Endothelial cell of umbilical vein (primary cell): ENCODE measurements at regions not wholly inside any gene's neighbourhood (a gene's known extent, or its start where the extent isn't known, plus 50 kb on each side); places are given as distances from the start of the nearest gene placed in this dataset.

Source experiments
- EZH2 ChIP-seq: IDR thresholded peaks from 2 replicates; pipeline ENCODE4 v1.6.1; 2012; ENCODE audit warnings: borderline replicate concordance, low read depth, mild to moderate bottlenecking, moderate library complexity, low read length, inconsistent platforms; ENCODE audit not compliant: severe bottlenecking
- FOS ChIP-seq: IDR thresholded peaks from 2 replicates; pipeline ENCODE4 v1.6.1; 2011; ENCODE audit warnings: mild to moderate bottlenecking, low read length, moderate library complexity, borderline replicate concordance; ENCODE audit not compliant: insufficient read depth
- GATA2 ChIP-seq: IDR thresholded peaks from 2 replicates; pipeline ENCODE4 v1.7.0; 2011; ENCODE audit warnings: low read depth, mild to moderate bottlenecking, moderate library complexity, mixed read lengths, low read length; ENCODE audit not compliant: insufficient read length, insufficient read depth
- JUN ChIP-seq: IDR thresholded peaks from 2 replicates; pipeline ENCODE4 v1.6.1; 2011; ENCODE audit warnings: borderline replicate concordance, low read depth; ENCODE audit not compliant: insufficient read length, insufficient read depth
- MYC ChIP-seq: IDR thresholded peaks from one replicate; pipeline ENCODE4 v1.6.1; 2011; ENCODE audit warnings: mild to moderate bottlenecking, low read depth, low read length
- POLR2A ChIP-seq: IDR thresholded peaks from 2 replicates; pipeline ENCODE4 v1.6.1; 2012; ENCODE audit warnings: low read depth, mild to moderate bottlenecking, control low read depth, low read length
- POLR2AphosphoS5 ChIP-seq: IDR thresholded peaks from 2 replicates; pipeline ENCODE4 v1.6.1; 2012; ENCODE audit warnings: low read depth, mild to moderate bottlenecking, control low read depth, low read length, moderate library complexity; ENCODE audit not compliant: insufficient read depth
- TF ChIP-seq, protein P1 (sequence below): IDR thresholded peaks from 2 replicates; pipeline ENCODE4 v1.6.1; 2011; ENCODE audit not compliant: insufficient read depth, insufficient read length
- TF ChIP-seq, protein P2 (sequence below), 2 donors: IDR thresholded peaks; 1 replicate in 1 of 2; 2 replicates in 1 of 2; pipeline ENCODE4 v1.5.1; 2011; ENCODE audit warnings: low read length in 2 of 2, mild to moderate bottlenecking in 2 of 2, moderate library complexity in 2 of 2, control low read depth in 1 of 2, inconsistent platforms in 1 of 2, low read depth in 1 of 2; ENCODE audit not compliant: insufficient read depth in 1 of 2; ENCODE audit errors: extremely low read depth in 1 of 2

DNA sequence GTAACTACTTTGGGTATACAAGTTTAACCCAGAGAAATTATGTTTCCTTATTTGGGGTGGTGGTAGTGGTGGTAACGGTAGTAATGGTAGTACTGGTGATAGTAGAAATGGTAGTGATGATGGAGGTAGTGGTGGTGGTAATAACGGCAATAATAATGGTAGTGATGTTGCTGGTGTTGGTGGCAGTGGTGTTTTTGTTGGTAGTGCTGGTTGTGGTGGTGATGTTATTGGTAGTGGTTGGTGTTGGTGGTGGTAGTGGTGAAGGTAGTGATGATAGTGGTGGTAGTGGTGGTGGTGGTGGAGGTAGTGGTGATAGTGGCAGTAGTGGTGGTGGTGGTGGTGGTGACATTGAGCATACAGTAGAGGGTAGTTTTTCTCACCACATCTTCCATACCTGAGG lies 95.6 kb downstream of the TMEM30B start:
- TF ChIP-seq, protein P1, sequence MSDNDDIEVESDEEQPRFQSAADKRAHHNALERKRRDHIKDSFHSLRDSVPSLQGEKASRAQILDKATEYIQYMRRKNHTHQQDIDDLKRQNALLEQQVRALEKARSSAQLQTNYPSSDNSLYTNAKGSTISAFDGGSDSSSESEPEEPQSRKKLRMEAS, result no peak
- TF ChIP-seq, protein P2, sequence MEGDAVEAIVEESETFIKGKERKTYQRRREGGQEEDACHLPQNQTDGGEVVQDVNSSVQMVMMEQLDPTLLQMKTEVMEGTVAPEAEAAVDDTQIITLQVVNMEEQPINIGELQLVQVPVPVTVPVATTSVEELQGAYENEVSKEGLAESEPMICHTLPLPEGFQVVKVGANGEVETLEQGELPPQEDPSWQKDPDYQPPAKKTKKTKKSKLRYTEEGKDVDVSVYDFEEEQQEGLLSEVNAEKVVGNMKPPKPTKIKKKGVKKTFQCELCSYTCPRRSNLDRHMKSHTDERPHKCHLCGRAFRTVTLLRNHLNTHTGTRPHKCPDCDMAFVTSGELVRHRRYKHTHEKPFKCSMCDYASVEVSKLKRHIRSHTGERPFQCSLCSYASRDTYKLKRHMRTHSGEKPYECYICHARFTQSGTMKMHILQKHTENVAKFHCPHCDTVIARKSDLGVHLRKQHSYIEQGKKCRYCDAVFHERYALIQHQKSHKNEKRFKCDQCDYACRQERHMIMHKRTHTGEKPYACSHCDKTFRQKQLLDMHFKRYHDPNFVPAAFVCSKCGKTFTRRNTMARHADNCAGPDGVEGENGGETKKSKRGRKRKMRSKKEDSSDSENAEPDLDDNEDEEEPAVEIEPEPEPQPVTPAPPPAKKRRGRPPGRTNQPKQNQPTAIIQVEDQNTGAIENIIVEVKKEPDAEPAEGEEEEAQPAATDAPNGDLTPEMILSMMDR (IDR thresholded peaks at IDR 0.05; ENCODE audit: extremely low read depth in 1 of 2, insufficient read depth in 1 of 2, low read depth in 1 of 2, low read length in 2 of 2), result no peak
- no peak for TF ChIP-seq EZH2
- TF ChIP-seq POLR2A, result no peak
- TF ChIP-seq POLR2AphosphoS5, result no peak
- TF ChIP-seq FOS, result no peak
- TF ChIP-seq MYC, result no peak
- TF ChIP-seq JUN, result no peak
- no peak for TF ChIP-seq GATA2
